Neural cell (in vitro differentiated cells): ENCODE measurements at regions not wholly inside any gene's neighbourhood (a gene's known extent, or its start where the extent isn't known, plus 50 kb on each side); places are given as distances from the start of the nearest gene placed in this dataset.

ENCODE experiments used
- H2AFZ ChIP-seq: fragments of 200-600, 300-800 bp; sonication (generic), shearing (Covaris generic); 2 replicates; pipeline ENCODE4 v1.6.0; 2014; ENCODE audit warnings: low read depth, mild to moderate bottlenecking, antibody characterized with exemption, low read length, moderate library complexity
- H3F3A ChIP-seq: fragments of 200-600 bp; shearing (Covaris generic); 2 replicates; pipeline ENCODE4 v1.6.1; 2016; ENCODE audit warnings: mild to moderate bottlenecking, moderate library complexity, mixed read lengths, antibody characterized with exemption, low read length; ENCODE audit not compliant: insufficient read depth, poor library complexity, severe bottlenecking
- H3K27ac ChIP-seq: fragments of 200-600, 300-800 bp; sonication (generic), shearing (Covaris generic); 2 replicates; pipeline ENCODE4 v1.5.1; 2014; ENCODE audit warnings: mild to moderate bottlenecking, low read length, moderate library complexity
- H3K27me3 ChIP-seq: fragments of 300-800, 200-600 bp; sonication (generic), shearing (Covaris generic); 2 replicates; pipeline ENCODE4 v1.6.0; 2014; ENCODE audit warnings: mild to moderate bottlenecking, low read depth, low read length, moderate library complexity; ENCODE audit not compliant: insufficient read depth
- H3K36me3 ChIP-seq: fragments of 300-800, 200-600 bp; sonication (generic), shearing (Covaris generic); 2 replicates; pipeline ENCODE4 v1.5.1; 2014; ENCODE audit warnings: mild to moderate bottlenecking, antibody characterized with exemption, low read length, moderate library complexity; ENCODE audit not compliant: insufficient read depth
- H3K4me2 ChIP-seq: fragments of 300-800, 200-600 bp; sonication (generic), shearing (Covaris generic); 2 replicates; pipeline ENCODE4 v1.6.0; 2014; ENCODE audit warnings: mild to moderate bottlenecking, low read length
- H3K4me3 ChIP-seq: fragments of 300-800, 200-600 bp; sonication (generic), shearing (Covaris generic); 2 replicates; pipeline ENCODE4 v1.5.1; 2014; ENCODE audit warnings: mild to moderate bottlenecking, low read length, moderate library complexity
- H3K79me2 ChIP-seq: fragments of 200-600 bp; shearing (Covaris generic); replicated peaks from 2 replicates; pipeline ENCODE4 v1.6.0; 2014; ENCODE audit warnings: mild to moderate bottlenecking, low read length, moderate library complexity; ENCODE audit not compliant: insufficient read depth
- H3K9ac ChIP-seq: fragments of 300-800, 200-600 bp; sonication (generic), shearing (Covaris generic); 2 replicates; pipeline ENCODE4 v1.6.1; 2016; ENCODE audit warnings: mild to moderate bottlenecking, low read length, mixed read lengths
- H3K9me2 ChIP-seq: fragments of 200-600 bp; shearing (Covaris generic); 2 replicates; pipeline ENCODE4 v1.6.1; 2016; ENCODE audit warnings: mild to moderate bottlenecking, low read length, mixed read lengths; ENCODE audit not compliant: insufficient read depth
- H3K9me3 ChIP-seq: fragments of 200-600, 300-800 bp; sonication (generic), shearing (Covaris generic); 2 replicates; pipeline ENCODE4 v1.6.1; 2016; ENCODE audit warnings: mild to moderate bottlenecking, mixed run types, low read length, moderate library complexity, mixed read lengths
- H4K20me1 ChIP-seq: fragments of 200-600 bp; shearing (Covaris generic); 2 replicates; pipeline ENCODE4 v1.6.1; 2016; ENCODE audit warnings: mild to moderate bottlenecking, mixed run types; ENCODE audit not compliant: insufficient read depth
- EP300 ChIP-seq: fragments of 450-650 bp; conservative IDR thresholded peaks from 2 replicates; pipeline ENCODE4 v1.6.1; 2014; ENCODE audit warnings: antibody characterized with exemption, mild to moderate bottlenecking, moderate library complexity; ENCODE audit not compliant: poor library complexity, severe bottlenecking
- EZH2 ChIP-seq: fragments of 200-600, 300-800 bp; shearing (Covaris generic), sonication (generic); IDR thresholded peaks from 2 replicates; pipeline ENCODE4 v1.6.1; 2014; ENCODE audit warnings: antibody characterized with exemption, low read length, borderline replicate concordance, mild to moderate bottlenecking; ENCODE audit not compliant: insufficient read depth, poor library complexity, severe bottlenecking
- MXI1 ChIP-seq: fragments of 450-650 bp; conservative IDR thresholded peaks from 2 replicates; pipeline ENCODE4 v1.6.1; 2014; ENCODE audit warnings: antibody characterized with exemption, mild to moderate bottlenecking; ENCODE audit not compliant: poor library complexity, severe bottlenecking
- POLR2AphosphoS5 ChIP-seq: IDR thresholded peaks from 2 replicates; pipeline ENCODE4 v1.6.1; 2012
- RAD21 ChIP-seq: fragments of 450-650 bp; conservative IDR thresholded peaks from 2 replicates; pipeline ENCODE4 v1.6.1; 2014; ENCODE audit warnings: antibody characterized with exemption, mild to moderate bottlenecking, moderate library complexity
- SMC3 ChIP-seq: fragments of 450-650 bp; conservative IDR thresholded peaks from 2 replicates; pipeline ENCODE4 v1.6.1; 2014; ENCODE audit warnings: antibody characterized with exemption, mild to moderate bottlenecking, moderate library complexity; ENCODE audit not compliant: poor library complexity
- TAF1 ChIP-seq: IDR thresholded peaks from 2 replicates; pipeline ENCODE4 v1.6.1; 2012; ENCODE audit warnings: low read depth
- TF ChIP-seq, protein P1 (sequence below): IDR thresholded peaks from 2 replicates; pipeline ENCODE4 v1.6.1; 2012; ENCODE audit warnings: borderline replicate concordance
- TF ChIP-seq, protein P2 (sequence below): fragments of 450-650 bp; IDR thresholded peaks from 2 replicates; pipeline ENCODE4 v1.5.1; 2014; ENCODE audit warnings: antibody characterized with exemption, mild to moderate bottlenecking, moderate library complexity; ENCODE audit not compliant: poor library complexity, severe bottlenecking

DNA sequence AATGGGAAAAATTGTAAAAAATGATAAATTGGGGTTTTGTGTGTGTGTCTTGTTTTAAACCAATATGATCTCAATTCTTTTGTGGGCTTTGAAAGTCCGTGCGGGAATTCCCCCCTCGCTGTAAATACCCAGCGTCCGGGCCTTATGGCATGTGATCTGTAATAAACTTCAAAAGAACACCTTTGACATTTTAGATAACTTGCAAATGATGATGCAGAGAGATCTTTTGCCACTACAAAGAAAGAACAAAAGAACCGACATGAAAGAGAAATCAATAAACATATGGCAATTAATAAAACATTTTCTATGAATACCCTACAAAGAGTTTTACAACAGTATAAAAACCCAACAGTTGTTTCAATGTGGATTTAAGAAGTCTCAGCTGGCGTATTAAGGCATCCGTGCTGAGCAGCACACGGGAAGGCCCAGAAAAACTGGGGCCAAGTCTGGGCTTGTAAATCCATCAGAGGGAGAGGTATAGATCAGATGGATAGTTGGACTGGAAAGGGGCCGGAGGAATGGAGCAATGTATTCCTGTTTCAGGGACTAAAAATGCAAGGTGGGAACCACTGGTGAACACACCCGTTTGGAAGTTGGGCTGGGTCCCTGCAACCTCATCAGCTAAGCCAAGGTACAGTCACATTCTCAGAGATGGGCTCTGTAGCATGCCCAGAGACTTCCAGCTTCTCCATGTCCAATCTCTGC lies 115.2 kb downstream of the IRX5 start:
- no peaks in the 10 kb centered on the region for H3K36me3 ChIP-seq

DNA sequence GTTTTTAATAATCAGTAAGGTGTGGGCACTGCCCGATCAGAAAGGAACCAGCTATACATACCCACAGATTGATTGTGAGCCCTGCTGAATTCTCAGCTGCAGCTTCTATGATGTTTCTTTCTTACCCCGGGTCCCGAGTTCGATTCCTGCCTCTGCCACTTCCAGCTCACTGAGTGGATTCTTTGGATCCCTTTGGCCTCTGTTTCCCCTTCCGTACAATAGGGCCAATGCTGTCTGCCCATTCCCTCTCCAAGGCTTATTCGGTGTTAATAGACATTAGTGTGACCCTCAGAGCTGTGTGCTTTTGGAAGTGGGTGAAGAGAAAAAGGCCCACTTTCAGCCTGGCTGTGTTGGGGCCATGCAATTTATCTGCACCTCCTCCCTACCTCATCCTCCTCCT lies 115.8 kb downstream of the IRX5 start:
- Histone ChIP-seq H3K9me2 (no peaks in the 10 kb centered on the region), H3K4me3 (no peak overlapping the region), H3K79me2 (no peaks in the 10 kb centered on the region), H3K27me3 (no peaks in the 10 kb centered on the region), H3K36me3 (no peaks in the 10 kb centered on the region), H4K20me1 (no peaks in the 10 kb centered on the region), H3K9ac (no peak overlapping the region), H3K27ac (no peak overlapping the region), H3F3A (no peaks in the 10 kb centered on the region), H2AFZ (no peak overlapping the region), H3K4me2 (no peak overlapping the region), H3K9me3 (no peaks in the 10 kb centered on the region)
- TF ChIP-seq SMC3 = no peak
- TF ChIP-seq, protein P1, sequence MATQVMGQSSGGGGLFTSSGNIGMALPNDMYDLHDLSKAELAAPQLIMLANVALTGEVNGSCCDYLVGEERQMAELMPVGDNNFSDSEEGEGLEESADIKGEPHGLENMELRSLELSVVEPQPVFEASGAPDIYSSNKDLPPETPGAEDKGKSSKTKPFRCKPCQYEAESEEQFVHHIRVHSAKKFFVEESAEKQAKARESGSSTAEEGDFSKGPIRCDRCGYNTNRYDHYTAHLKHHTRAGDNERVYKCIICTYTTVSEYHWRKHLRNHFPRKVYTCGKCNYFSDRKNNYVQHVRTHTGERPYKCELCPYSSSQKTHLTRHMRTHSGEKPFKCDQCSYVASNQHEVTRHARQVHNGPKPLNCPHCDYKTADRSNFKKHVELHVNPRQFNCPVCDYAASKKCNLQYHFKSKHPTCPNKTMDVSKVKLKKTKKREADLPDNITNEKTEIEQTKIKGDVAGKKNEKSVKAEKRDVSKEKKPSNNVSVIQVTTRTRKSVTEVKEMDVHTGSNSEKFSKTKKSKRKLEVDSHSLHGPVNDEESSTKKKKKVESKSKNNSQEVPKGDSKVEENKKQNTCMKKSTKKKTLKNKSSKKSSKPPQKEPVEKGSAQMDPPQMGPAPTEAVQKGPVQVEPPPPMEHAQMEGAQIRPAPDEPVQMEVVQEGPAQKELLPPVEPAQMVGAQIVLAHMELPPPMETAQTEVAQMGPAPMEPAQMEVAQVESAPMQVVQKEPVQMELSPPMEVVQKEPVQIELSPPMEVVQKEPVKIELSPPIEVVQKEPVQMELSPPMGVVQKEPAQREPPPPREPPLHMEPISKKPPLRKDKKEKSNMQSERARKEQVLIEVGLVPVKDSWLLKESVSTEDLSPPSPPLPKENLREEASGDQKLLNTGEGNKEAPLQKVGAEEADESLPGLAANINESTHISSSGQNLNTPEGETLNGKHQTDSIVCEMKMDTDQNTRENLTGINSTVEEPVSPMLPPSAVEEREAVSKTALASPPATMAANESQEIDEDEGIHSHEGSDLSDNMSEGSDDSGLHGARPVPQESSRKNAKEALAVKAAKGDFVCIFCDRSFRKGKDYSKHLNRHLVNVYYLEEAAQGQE = no peak
- TF ChIP-seq POLR2AphosphoS5 = no peak
- no peak for TF ChIP-seq EP300
- TF ChIP-seq TAF1 = no peak
- TF ChIP-seq RAD21 = no peak
- TF ChIP-seq, protein P2, sequence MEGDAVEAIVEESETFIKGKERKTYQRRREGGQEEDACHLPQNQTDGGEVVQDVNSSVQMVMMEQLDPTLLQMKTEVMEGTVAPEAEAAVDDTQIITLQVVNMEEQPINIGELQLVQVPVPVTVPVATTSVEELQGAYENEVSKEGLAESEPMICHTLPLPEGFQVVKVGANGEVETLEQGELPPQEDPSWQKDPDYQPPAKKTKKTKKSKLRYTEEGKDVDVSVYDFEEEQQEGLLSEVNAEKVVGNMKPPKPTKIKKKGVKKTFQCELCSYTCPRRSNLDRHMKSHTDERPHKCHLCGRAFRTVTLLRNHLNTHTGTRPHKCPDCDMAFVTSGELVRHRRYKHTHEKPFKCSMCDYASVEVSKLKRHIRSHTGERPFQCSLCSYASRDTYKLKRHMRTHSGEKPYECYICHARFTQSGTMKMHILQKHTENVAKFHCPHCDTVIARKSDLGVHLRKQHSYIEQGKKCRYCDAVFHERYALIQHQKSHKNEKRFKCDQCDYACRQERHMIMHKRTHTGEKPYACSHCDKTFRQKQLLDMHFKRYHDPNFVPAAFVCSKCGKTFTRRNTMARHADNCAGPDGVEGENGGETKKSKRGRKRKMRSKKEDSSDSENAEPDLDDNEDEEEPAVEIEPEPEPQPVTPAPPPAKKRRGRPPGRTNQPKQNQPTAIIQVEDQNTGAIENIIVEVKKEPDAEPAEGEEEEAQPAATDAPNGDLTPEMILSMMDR = no peak
- TF ChIP-seq EZH2 = no peak
- TF ChIP-seq MXI1 = no peak

More for the DNA sequence above, 115.2 kb downstream of the IRX5 start:
- no peaks in the 10 kb centered on the region for H3K9me3 ChIP-seq
- H3K79me2 ChIP-seq = no peaks in the 10 kb centered on the region
- no peak overlapping the region for H3K4me3 ChIP-seq
- H2AFZ ChIP-seq = no peak overlapping the region
- H3K27me3 ChIP-seq = no peaks in the 10 kb centered on the region
- TF ChIP-seq EP300 = no peak
- TF ChIP-seq SMC3 = no peak
- no peak for TF ChIP-seq TAF1
- no peak for TF ChIP-seq EZH2
- TF ChIP-seq POLR2AphosphoS5 = no peak
- TF ChIP-seq, protein P2 = no peak
- no peak for TF ChIP-seq MXI1
- no peak for TF ChIP-seq RAD21
- H3K27ac ChIP-seq = no peak overlapping the region
- H3F3A ChIP-seq = no peaks in the 10 kb centered on the region
- no peaks in the 10 kb centered on the region for H3K9me2 ChIP-seq
- no peaks in the 10 kb centered on the region for H4K20me1 ChIP-seq
- no peak overlapping the region for H3K9ac ChIP-seq
- no peak overlapping the region for H3K4me2 ChIP-seq
